ENCODE measurements at regions not wholly inside any gene's neighbourhood (a gene's known extent, or its start where the extent isn't known, plus 50 kb on each side); places are given as distances from the start of the nearest gene placed in this dataset.

DNA sequence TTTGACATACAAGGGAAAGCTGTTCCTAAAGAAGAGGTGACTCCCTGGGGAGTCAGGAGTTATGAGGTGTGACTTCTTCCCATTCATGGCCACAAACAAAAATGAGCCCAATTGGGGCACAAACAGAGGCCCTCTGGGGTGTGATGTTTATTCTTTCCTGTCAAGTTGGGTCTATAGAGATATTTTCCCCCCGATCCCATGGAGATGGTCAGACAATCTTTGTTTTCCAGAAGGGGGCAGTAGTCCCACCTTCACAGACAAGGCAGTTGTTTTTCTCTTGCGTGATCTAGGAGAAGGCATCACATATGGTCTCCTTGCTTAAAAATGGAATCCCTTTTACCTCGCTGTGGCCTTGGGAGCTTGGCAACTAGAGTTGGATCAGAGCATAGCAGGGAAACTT lies 110.3 kb downstream of the MFSD1 start:
- Histone ChIP-seq H3K4me1 (no peaks in the 10 kb centered on the region), H3K27ac (no peak overlapping the region), H3K36me3 (no peaks in the 10 kb centered on the region), H3K27me3 (no peaks in the 10 kb centered on the region), H3K9me3 (no peaks in the 10 kb centered on the region), H3K4me3 (no peak overlapping the region)
- intact Hi-C loops (cut with DNase I; ENCODE audit: low total_unique reads) = no loop called here
- TF ChIP-seq CTCF (IDR thresholded peaks at IDR 0.05) = no peak
- no peak for DNase-seq

DNA sequence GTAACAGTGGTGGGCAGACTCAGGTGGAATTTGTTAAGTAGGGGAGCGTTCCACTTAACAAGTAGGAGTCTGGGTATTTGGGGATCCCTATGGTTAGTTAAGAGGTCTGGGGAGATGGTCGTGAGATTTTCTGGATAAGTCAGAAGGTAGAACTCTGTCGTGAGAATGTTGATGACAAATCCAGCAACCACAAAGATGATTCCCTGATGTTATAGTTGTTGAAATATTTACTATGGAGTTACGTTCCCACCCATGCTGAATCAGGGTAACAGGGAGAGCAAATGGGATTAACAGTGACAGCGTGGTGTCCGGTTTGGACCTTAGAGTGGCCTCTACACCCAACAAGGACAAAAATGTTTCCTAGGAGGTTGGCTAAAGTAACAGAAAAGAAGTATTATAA lies 110.8 kb downstream of the MFSD1 start:
- no peak overlapping the region for H3K4me3 ChIP-seq
- no peak for TF ChIP-seq CTCF (IDR thresholded peaks at IDR 0.05)
- intact Hi-C loops (cut with DNase I; ENCODE audit: low total_unique reads) = no loop called here
- H3K27ac ChIP-seq = no peak overlapping the region
- H3K27me3 ChIP-seq = no peaks in the 10 kb centered on the region
- no peak for DNase-seq
- H3K4me1 ChIP-seq = no peaks in the 10 kb centered on the region
- no peaks in the 10 kb centered on the region for H3K9me3 ChIP-seq
- H3K36me3 ChIP-seq = no peaks in the 10 kb centered on the region

- Histone ChIP-seq H3K27me3 (no peaks in the 10 kb centered on the region), H3K36me3 (no peaks in the 10 kb centered on the region), H3K4me1 (no peaks in the 10 kb centered on the region), H3K27ac (no peak overlapping the region), H3K9me3 (no peaks in the 10 kb centered on the region), H3K4me3 (no peak overlapping the region)
- intact Hi-C loops (cut with DNase I; ENCODE audit: low total_unique reads) = no loop called here
- no peak for DNase-seq
- TF ChIP-seq CTCF (IDR thresholded peaks at IDR 0.05) = no peak
Measured at GRCh38 chr3:158916111-158916510, 114.3 kb downstream of the MFSD1 start.

DNA sequence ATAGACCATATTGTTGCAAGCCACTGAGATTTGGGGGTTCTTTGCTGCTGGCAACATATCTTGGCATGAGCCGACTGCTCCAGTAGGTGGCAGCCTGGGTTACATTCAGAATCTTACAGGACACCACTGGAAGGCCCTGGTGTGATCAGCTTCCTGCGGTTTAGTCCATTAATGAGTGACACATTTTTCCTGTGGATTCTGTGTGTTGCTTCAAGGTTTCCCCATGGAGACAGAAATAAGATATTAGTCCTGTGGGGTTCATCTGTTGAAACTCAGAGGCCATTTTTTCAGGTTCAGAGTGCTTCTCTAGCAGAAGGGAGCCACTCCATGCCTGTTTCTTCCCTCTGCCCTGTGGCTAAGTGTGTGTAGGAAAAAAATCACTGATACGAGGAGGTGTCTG lies 116.2 kb downstream of the MFSD1 start:
- intact Hi-C loops (cut with DNase I; ENCODE audit: low total_unique reads) = no loop called here
- no peaks in the 10 kb centered on the region for H3K4me1 ChIP-seq
- no peak for DNase-seq
- no peak overlapping the region for H3K4me3 ChIP-seq
- peak in 1 of 2 experiments; percentile 7 for TF ChIP-seq CTCF (IDR thresholded peaks at IDR 0.05)
- H3K36me3 ChIP-seq = no peaks in the 10 kb centered on the region
- H3K9me3 ChIP-seq = no peaks in the 10 kb centered on the region
- no peak overlapping the region for H3K27ac ChIP-seq
- H3K27me3 ChIP-seq = no peaks in the 10 kb centered on the region

DNA sequence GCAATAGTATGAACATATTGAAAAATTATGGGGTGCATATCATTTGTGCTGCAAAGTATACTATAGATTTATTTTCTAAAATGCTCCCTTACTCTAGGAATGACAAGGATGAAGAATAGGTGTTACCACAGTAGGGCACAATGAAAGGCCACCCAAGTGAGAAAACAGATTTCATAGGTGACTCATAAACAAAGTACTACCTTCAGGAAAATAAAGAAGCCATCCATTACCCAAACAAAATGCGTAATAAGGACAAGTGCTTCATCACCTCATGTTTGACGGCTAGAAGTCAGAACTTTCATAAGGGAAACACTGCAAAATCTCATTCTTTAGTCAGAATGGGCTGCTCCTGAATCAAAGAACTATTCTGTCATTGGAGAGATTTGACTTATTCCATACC lies 116.6 kb downstream of the MFSD1 start:
- Histone ChIP-seq H3K27me3 (no peaks in the 10 kb centered on the region), H3K4me3 (no peak overlapping the region), H3K4me1 (no peaks in the 10 kb centered on the region), H3K36me3 (no peaks in the 10 kb centered on the region), H3K27ac (no peak overlapping the region), H3K9me3 (no peaks in the 10 kb centered on the region)
- intact Hi-C loops (cut with DNase I; ENCODE audit: low total_unique reads) = no loop called here
- no peak for TF ChIP-seq CTCF (IDR thresholded peaks at IDR 0.05)
- no peak for DNase-seq

- Histone ChIP-seq H3K9me3 (no peaks in the 10 kb centered on the region), H3K4me1 (no peaks in the 10 kb centered on the region), H3K36me3 (no peaks in the 10 kb centered on the region), H3K27me3 (no peaks in the 10 kb centered on the region), H3K4me3 (no peak overlapping the region), H3K27ac (no peak overlapping the region)
- intact Hi-C loops (cut with DNase I; ENCODE audit: low total_unique reads) = no loop called here
- no peak for TF ChIP-seq CTCF (IDR thresholded peaks at IDR 0.05)
- no peak for DNase-seq
Measured at GRCh38 chr3:158920371-158920770, 118.5 kb downstream of the MFSD1 start.
